Caco-2 (cell line): ENCODE measurements at regions not wholly inside any gene's neighbourhood (a gene's known extent, or its start where the extent isn't known, plus 50 kb on each side); places are given as distances from the start of the nearest gene placed in this dataset.

Experiments
- BruUV-seq: library from RNA; stranded (reverse); fragments of 400-500 nt; replicated peaks from 2 replicates; lab custom pipeline; 2021; lab: Mats Ljungman, UMichigan
- CTCF ChIA-PET: fragments of 300-600 bp; sonication (Branson Sonifier 250); formaldehyde crosslinking; loops from one replicate; lab custom pipeline; 2022; ENCODE audit warnings: antibody characterized with exemption; lab: Charles Lee
- POLR2A ChIA-PET: fragments of 300-600 bp; sonication (Branson Sonifier 250); formaldehyde crosslinking; loops from one replicate; lab custom pipeline; 2022; ENCODE audit warnings: antibody characterized with exemption; lab: Charles Lee
- DNase-seq, 2 experiments: peaks; one replicate each; pipeline versions ENCODE4 v3.0.0 to v3.0.0-alpha.2; 2020 to 2022
- H3K27me3 ChIP-seq: replicated peaks from 2 replicates; pipeline ENCODE4 v1.6.0; 2011; ENCODE audit warnings: low read length; ENCODE audit not compliant: control insufficient read depth, insufficient read depth
- H3K36me3 ChIP-seq: 2 replicates; pipeline ENCODE4 v1.5.1; 2011; ENCODE audit warnings: low read length; ENCODE audit not compliant: control insufficient read depth, insufficient read depth
- H3K4me1 ChIP-seq: fragments of 250-450 bp; sonication (Bioruptor Pico); 2 replicates; pipeline ENCODE4 v1.5.1; 2020; ENCODE audit warnings: mild to moderate bottlenecking
- H3K4me3 ChIP-seq: 2 replicates; pipeline ENCODE4 v1.5.1; 2011; ENCODE audit warnings: low read depth, mild to moderate bottlenecking, control low read depth, low read length
- H3K9me3 ChIP-seq: fragments of 250-450 bp; sonication (Bioruptor Pico); 2 replicates; pipeline ENCODE4 v1.5.1; 2020; ENCODE audit warnings: mild to moderate bottlenecking, moderate library complexity
- H3K27ac Mint-ChIP-seq: one replicate; pipeline ENCODE4 v1.8.0; 2022; ENCODE audit warnings: mixed read lengths; ENCODE audit not compliant: unreplicated experiment
- H3K27me3 Mint-ChIP-seq: one replicate; pipeline ENCODE4 v1.8.0; 2022; ENCODE audit warnings: mixed read lengths; ENCODE audit not compliant: insufficient read depth, unreplicated experiment
- H3K36me3 Mint-ChIP-seq: one replicate; pipeline ENCODE4 v1.8.0; 2022; ENCODE audit warnings: mild to moderate bottlenecking, mixed read lengths; ENCODE audit not compliant: insufficient read depth, unreplicated experiment
- H3K4me1 Mint-ChIP-seq: one replicate; pipeline ENCODE4 v1.8.0; 2022; ENCODE audit warnings: low read depth, mixed read lengths; ENCODE audit not compliant: unreplicated experiment
- H3K4me3 Mint-ChIP-seq: one replicate; pipeline ENCODE4 v1.8.0; 2022; ENCODE audit warnings: mild to moderate bottlenecking, moderate library complexity, mixed read lengths; ENCODE audit not compliant: unreplicated experiment
- H3K9me3 Mint-ChIP-seq: one replicate; pipeline ENCODE4 v1.8.0; 2022; ENCODE audit warnings: mixed read lengths; ENCODE audit not compliant: unreplicated experiment
- CTCF ChIP-seq, 2 experiments: fragments of 200-600 bp in 1 of 2; IDR thresholded peaks; 1 replicate in 1 of 2; 2 replicates in 1 of 2; pipeline versions ENCODE4 v1.5.1 to v1.8.0; 2011 to 2022; ENCODE audit warnings: antibody characterized with exemption in 1 of 2, control low read depth in 1 of 2, inconsistent platforms in 1 of 2, low read depth in 1 of 2, low read length in 1 of 2, mild to moderate bottlenecking in 1 of 2, moderate library complexity in 1 of 2; ENCODE audit not compliant: insufficient read depth in 1 of 2, severe bottlenecking in 1 of 2, unreplicated experiment in 1 of 2
- intact Hi-C: fragments of 100-400 bp; cut with micrococcal nuclease; formaldehyde crosslinking; loops from one replicate; pipeline ENCODE4 v1.10.0; 2022; ENCODE audit not compliant: unreplicated experiment

GRCh38 chr6:135640048-135640447 is 142.5 kb upstream of the AHI1 start:
- no peaks in the 10 kb centered on the region for H3K4me1 Mint-ChIP-seq
- TF ChIP-seq CTCF (IDR thresholded peaks at IDR 0.05; ENCODE audit: insufficient read depth in 1 of 2, low read depth in 1 of 2, low read length in 1 of 2, severe bottlenecking in 1 of 2, unreplicated experiment in 1 of 2): no peak
- H3K27me3 ChIP-seq: no peaks in the 10 kb centered on the region
- no peaks in the 10 kb centered on the region for H3K9me3 Mint-ChIP-seq
- H3K4me3 ChIP-seq: no peak overlapping the region
- intact Hi-C loops: no loop called here
- H3K36me3 ChIP-seq: no peaks in the 10 kb centered on the region
- POLR2A ChIA-PET: no interaction called here
- no peaks in the 10 kb centered on the region for H3K36me3 Mint-ChIP-seq
- H3K4me1 ChIP-seq: no peaks in the 10 kb centered on the region
- DNase-seq: no peak
- H3K9me3 ChIP-seq: no peaks in the 10 kb centered on the region
- H3K27ac Mint-ChIP-seq: no peak overlapping the region
- BruUV-seq: no TSS peak
- peaks cover 17% of the 10 kb centered on the region for H3K27me3 Mint-ChIP-seq
- no peak overlapping the region for H3K4me3 Mint-ChIP-seq
- CTCF ChIA-PET: no interaction called here

- intact Hi-C loops: no loop called here
- Histone ChIP-seq H3K36me3 (no peaks in the 10 kb centered on the region), H3K4me1 (no peaks in the 10 kb centered on the region), H3K4me3 (no peak overlapping the region), H3K9me3 (no peaks in the 10 kb centered on the region), H3K27me3 (no peaks in the 10 kb centered on the region)
- POLR2A ChIA-PET: no interaction called here
- Mint-ChIP-seq H3K27me3 (peaks cover 17% of the 10 kb centered on the region), H3K27ac (no peak overlapping the region), H3K9me3 (no peaks in the 10 kb centered on the region), H3K4me1 (no peaks in the 10 kb centered on the region), H3K4me3 (no peak overlapping the region), H3K36me3 (no peaks in the 10 kb centered on the region)
- no peak for DNase-seq
- TF ChIP-seq CTCF (IDR thresholded peaks at IDR 0.05; ENCODE audit: insufficient read depth in 1 of 2, low read depth in 1 of 2, low read length in 1 of 2, severe bottlenecking in 1 of 2, unreplicated experiment in 1 of 2): no peak
- no TSS peak for BruUV-seq
- CTCF ChIA-PET: no interaction called here
Measured at GRCh38 chr6:135640449-135641111, 143.0 kb upstream of the AHI1 start.

GRCh38 chr6:135642912-135643311 is 145.4 kb upstream of the AHI1 start:
- Mint-ChIP-seq H3K4me3 (no peak overlapping the region), H3K4me1 (no peaks in the 10 kb centered on the region), H3K36me3 (no peaks in the 10 kb centered on the region), H3K9me3 (no peaks in the 10 kb centered on the region), H3K27me3 (peaks cover 10% of the 10 kb centered on the region), H3K27ac (no peak overlapping the region)
- Histone ChIP-seq H3K36me3 (no peaks in the 10 kb centered on the region), H3K9me3 (no peaks in the 10 kb centered on the region), H3K4me1 (no peaks in the 10 kb centered on the region), H3K27me3 (no peaks in the 10 kb centered on the region), H3K4me3 (no peak overlapping the region)
- BruUV-seq: no TSS peak
- no peak for DNase-seq
- ChIA-PET CTCF (no interaction called here), POLR2A (no interaction called here)
- intact Hi-C loops: no loop called here
- no peak for TF ChIP-seq CTCF (IDR thresholded peaks at IDR 0.05; ENCODE audit: insufficient read depth in 1 of 2, low read depth in 1 of 2, low read length in 1 of 2, severe bottlenecking in 1 of 2, unreplicated experiment in 1 of 2)
